Endothelial cell of umbilical vein (primary cell): ENCODE measurements at regions not wholly inside any gene's neighbourhood (a gene's known extent, or its start where the extent isn't known, plus 50 kb on each side); places are given as distances from the start of the nearest gene placed in this dataset.

Experiments
- BruUV-seq: library from RNA; stranded (reverse); fragments of 400-500 nt; replicated peaks from 2 replicates; lab custom pipeline; 2021; lab: Mats Ljungman, UMichigan
- CTCF ChIA-PET: fragments of 300-600, 350-600 bp; sonication (Branson Sonifier 250); formaldehyde crosslinking; loops from one replicate; lab custom pipeline; 2021; ENCODE audit warnings: antibody characterized with exemption, inconsistent platforms; lab: Charles Lee
- POLR2A ChIA-PET: fragments of 300-600, 350-600 bp; sonication (Branson Sonifier 250); formaldehyde crosslinking; loops from one replicate; lab custom pipeline; 2021; ENCODE audit warnings: antibody characterized with exemption, inconsistent platforms; lab: Charles Lee
- DNase-seq: peaks from one replicate; pipeline ENCODE4 v3.0.0-alpha.2; 2011; ENCODE audit warnings: low read depth, low spot score
- FAIRE-seq: peaks from 2 replicates; lab custom pipeline; 2011; peaks lifted over from hg19 to GRCh38; lab: Jason Lieb, UNC
- H2AFZ ChIP-seq: 2 replicates; pipeline ENCODE4 v1.6.0; 2012; ENCODE audit warnings: low read depth, low read length, control low read depth, inconsistent platforms
- H3K27ac ChIP-seq: 2 replicates; pipeline ENCODE4 v1.5.1; 2011; ENCODE audit warnings: low read depth, mild to moderate bottlenecking, control low read depth, low read length, moderate library complexity; ENCODE audit not compliant: insufficient read depth
- H3K27me3 ChIP-seq, 2 experiments: 2 replicates each; pipeline versions ENCODE4 v1.6.0 to v1.6.1; 2011; ENCODE audit warnings: low read length in 2 of 2, mixed read lengths in 1 of 2; ENCODE audit not compliant: control insufficient read depth in 2 of 2, insufficient read depth in 2 of 2
- H3K36me3 ChIP-seq, 2 experiments: 2 replicates in 1 of 2; 3 replicates in 1 of 2; pipeline ENCODE4 v1.5.1; 2011; ENCODE audit warnings: low read length in 2 of 2, mild to moderate bottlenecking in 1 of 2, moderate library complexity in 1 of 2; ENCODE audit not compliant: control insufficient read depth in 2 of 2, insufficient read depth in 2 of 2; ENCODE audit errors: extremely low read depth in 1 of 2
- H3K4me1 ChIP-seq: 3 replicates; pipeline ENCODE4 v1.5.1; 2011; ENCODE audit warnings: mild to moderate bottlenecking, low read length; ENCODE audit not compliant: control insufficient read depth, insufficient read depth; ENCODE audit errors: extremely low read depth
- H3K4me2 ChIP-seq: 2 replicates; pipeline ENCODE4 v1.6.1; 2011; ENCODE audit warnings: low read length, control low read depth, mixed read lengths; ENCODE audit not compliant: insufficient read depth
- H3K4me3 ChIP-seq, 3 experiments: fragments of 200-600 bp in 1 of 3; sonication (generic), shearing (Covaris generic) in 1 of 3; replicated peaks in 1 of 3; 2 replicates each; pipeline ENCODE4 v1.5.1; 2011 to 2016; ENCODE audit warnings: control low read depth in 3 of 3, low read length in 3 of 3, mild to moderate bottlenecking in 2 of 3, inconsistent platforms in 1 of 3, low read depth in 1 of 3, moderate library complexity in 1 of 3; ENCODE audit not compliant: insufficient read depth in 1 of 3
- H3K79me2 ChIP-seq: 2 replicates; pipeline ENCODE4 v1.6.0; 2012; ENCODE audit warnings: low read length, inconsistent platforms; ENCODE audit not compliant: control insufficient read depth, insufficient read depth
- H3K9ac ChIP-seq: replicated peaks from 2 replicates; pipeline ENCODE3; 2011; ENCODE audit warnings: low read length, control low read depth; ENCODE audit not compliant: insufficient read depth; ENCODE audit errors: extremely low read depth
- H3K9me1 ChIP-seq: replicated peaks from 3 replicates; pipeline ENCODE4 v1.6.0; 2011; ENCODE audit warnings: mild to moderate bottlenecking, low read length; ENCODE audit not compliant: control insufficient read depth, insufficient read depth; ENCODE audit errors: extremely low read depth
- H3K9me3 ChIP-seq: replicated peaks from 2 replicates; pipeline ENCODE4 v1.5.1; 2012; ENCODE audit warnings: low read length, inconsistent platforms; ENCODE audit not compliant: control insufficient read depth, insufficient read depth
- H4K20me1 ChIP-seq: replicated peaks from 2 replicates; pipeline ENCODE3; 2011; ENCODE audit warnings: mild to moderate bottlenecking, low read length; ENCODE audit not compliant: control insufficient read depth, insufficient read depth; ENCODE audit errors: extremely low read depth
- EZH2 ChIP-seq: IDR thresholded peaks from 2 replicates; pipeline ENCODE4 v1.6.1; 2012; ENCODE audit warnings: borderline replicate concordance, low read depth, mild to moderate bottlenecking, moderate library complexity, low read length, inconsistent platforms; ENCODE audit not compliant: severe bottlenecking
- FOS ChIP-seq: IDR thresholded peaks from 2 replicates; pipeline ENCODE4 v1.6.1; 2011; ENCODE audit warnings: mild to moderate bottlenecking, low read length, moderate library complexity, borderline replicate concordance; ENCODE audit not compliant: insufficient read depth
- GATA2 ChIP-seq: IDR thresholded peaks from 2 replicates; pipeline ENCODE4 v1.7.0; 2011; ENCODE audit warnings: low read depth, mild to moderate bottlenecking, moderate library complexity, mixed read lengths, low read length; ENCODE audit not compliant: insufficient read length, insufficient read depth
- JUN ChIP-seq: IDR thresholded peaks from 2 replicates; pipeline ENCODE4 v1.6.1; 2011; ENCODE audit warnings: borderline replicate concordance, low read depth; ENCODE audit not compliant: insufficient read length, insufficient read depth
- MAX ChIP-seq: IDR thresholded peaks from 2 replicates; pipeline ENCODE4 v1.6.1; 2011; ENCODE audit not compliant: insufficient read depth, insufficient read length
- MYC ChIP-seq: IDR thresholded peaks from one replicate; pipeline ENCODE4 v1.6.1; 2011; ENCODE audit warnings: mild to moderate bottlenecking, low read depth, low read length
- POLR2A ChIP-seq: IDR thresholded peaks from 2 replicates; pipeline ENCODE4 v1.6.1; 2012; ENCODE audit warnings: low read depth, mild to moderate bottlenecking, control low read depth, low read length
- POLR2AphosphoS5 ChIP-seq: IDR thresholded peaks from 2 replicates; pipeline ENCODE4 v1.6.1; 2012; ENCODE audit warnings: low read depth, mild to moderate bottlenecking, control low read depth, low read length, moderate library complexity; ENCODE audit not compliant: insufficient read depth
- dilution Hi-C: fragments of 300-500 bp; cut with MboI; formaldehyde crosslinking; loops from one replicate; pipeline ENCODE4 v1.15.0; 2019; ENCODE audit warnings: low sequenced_read_pairs; ENCODE audit not compliant: extremely low pct_ligation_motif_present
- intact Hi-C: fragments of 100-400 bp; cut with micrococcal nuclease; formaldehyde crosslinking; loops from one replicate; pipeline ENCODE4 v1.10.0; 2022
- TF ChIP-seq, protein P1 (sequence below), 2 donors: IDR thresholded peaks; 1 replicate in 1 of 2; 2 replicates in 1 of 2; pipeline ENCODE4 v1.5.1; 2011; ENCODE audit warnings: low read length in 2 of 2, mild to moderate bottlenecking in 2 of 2, moderate library complexity in 2 of 2, control low read depth in 1 of 2, inconsistent platforms in 1 of 2, low read depth in 1 of 2; ENCODE audit not compliant: insufficient read depth in 1 of 2; ENCODE audit errors: extremely low read depth in 1 of 2

DNA sequence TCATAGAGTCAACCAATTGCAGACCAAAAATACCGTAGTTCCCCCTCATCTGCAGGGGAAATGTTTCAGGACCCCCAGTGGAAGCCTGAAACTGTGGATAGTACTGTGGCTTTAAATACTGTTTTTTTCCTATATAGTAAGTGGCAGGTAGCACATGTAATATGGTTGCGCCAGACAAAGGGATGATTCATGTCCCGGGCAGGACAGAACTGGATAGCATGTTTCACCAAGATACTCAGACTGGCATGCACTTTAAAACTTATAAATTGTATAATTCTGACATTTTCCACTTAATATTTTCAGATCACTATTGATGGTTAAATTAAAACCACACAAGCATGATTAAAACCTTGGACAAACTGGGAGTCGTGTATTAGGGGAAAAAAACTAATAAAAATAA is 276.3 kb upstream of the AGA start:
- Histone ChIP-seq H3K36me3 (no peaks in the 10 kb centered on the region), H2AFZ (no peak overlapping the region), H3K9me3 (no peaks in the 10 kb centered on the region), H3K27me3 (no peaks in the 10 kb centered on the region), H3K4me3 (no peak overlapping the region), H4K20me1 (no peaks in the 10 kb centered on the region), H3K9me1 (no peaks in the 10 kb centered on the region), H3K4me2 (no peak overlapping the region), H3K4me1 (no peaks in the 10 kb centered on the region), H3K27ac (no peak overlapping the region), H3K79me2 (no peaks in the 10 kb centered on the region), H3K9ac (no peak overlapping the region)
- ChIA-PET CTCF (no interaction called here), POLR2A (no interaction called here)
- no TSS peak for BruUV-seq
- intact Hi-C loops (no loop called here), dilution Hi-C loops (no loop called here)
- FAIRE-seq (no peak), DNase-seq (no peak)
- no peak for TF ChIP-seq POLR2AphosphoS5
- TF ChIP-seq POLR2A, result no peak
- TF ChIP-seq FOS, result no peak
- TF ChIP-seq, protein P1, sequence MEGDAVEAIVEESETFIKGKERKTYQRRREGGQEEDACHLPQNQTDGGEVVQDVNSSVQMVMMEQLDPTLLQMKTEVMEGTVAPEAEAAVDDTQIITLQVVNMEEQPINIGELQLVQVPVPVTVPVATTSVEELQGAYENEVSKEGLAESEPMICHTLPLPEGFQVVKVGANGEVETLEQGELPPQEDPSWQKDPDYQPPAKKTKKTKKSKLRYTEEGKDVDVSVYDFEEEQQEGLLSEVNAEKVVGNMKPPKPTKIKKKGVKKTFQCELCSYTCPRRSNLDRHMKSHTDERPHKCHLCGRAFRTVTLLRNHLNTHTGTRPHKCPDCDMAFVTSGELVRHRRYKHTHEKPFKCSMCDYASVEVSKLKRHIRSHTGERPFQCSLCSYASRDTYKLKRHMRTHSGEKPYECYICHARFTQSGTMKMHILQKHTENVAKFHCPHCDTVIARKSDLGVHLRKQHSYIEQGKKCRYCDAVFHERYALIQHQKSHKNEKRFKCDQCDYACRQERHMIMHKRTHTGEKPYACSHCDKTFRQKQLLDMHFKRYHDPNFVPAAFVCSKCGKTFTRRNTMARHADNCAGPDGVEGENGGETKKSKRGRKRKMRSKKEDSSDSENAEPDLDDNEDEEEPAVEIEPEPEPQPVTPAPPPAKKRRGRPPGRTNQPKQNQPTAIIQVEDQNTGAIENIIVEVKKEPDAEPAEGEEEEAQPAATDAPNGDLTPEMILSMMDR (IDR thresholded peaks at IDR 0.05; ENCODE audit: extremely low read depth in 1 of 2, insufficient read depth in 1 of 2, low read depth in 1 of 2, low read length in 2 of 2), result no peak
- TF ChIP-seq GATA2, result no peak
- no peak for TF ChIP-seq JUN
- TF ChIP-seq MAX, result no peak
- TF ChIP-seq EZH2, result no peak
- no peak for TF ChIP-seq MYC
